ENCODE measurements at regions not wholly inside any gene's neighbourhood (a gene's known extent, or its start where the extent isn't known, plus 50 kb on each side); places are given as distances from the start of the nearest gene placed in this dataset.

DNA sequence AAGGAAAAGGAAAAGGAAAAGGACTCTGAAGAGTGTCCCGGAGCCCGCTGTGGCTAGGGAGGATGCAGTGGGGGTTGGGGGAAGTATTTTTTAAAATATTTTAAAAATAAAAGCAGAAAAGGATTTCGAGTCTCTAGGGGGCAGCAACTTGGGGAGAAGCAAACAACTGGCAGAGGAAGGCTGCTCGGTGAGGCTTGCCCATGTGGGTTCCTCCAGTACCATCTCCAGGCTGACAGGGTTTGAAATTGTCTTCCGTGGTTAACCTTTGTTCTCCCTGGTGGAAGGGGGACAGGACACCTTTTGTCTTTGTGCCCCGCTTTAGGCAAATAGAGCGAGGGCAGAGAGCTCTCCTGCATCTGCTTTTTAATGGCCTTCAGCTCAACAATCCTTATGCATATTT is 60.4 kb upstream of the SNX9 start:
- no peak for DNase-seq (ENCODE audit: extremely low spot score)
- ChIA-PET POLR2A (no interaction called here), CTCF (no interaction called here)
- TF ChIP-seq SUZ12 (IDR thresholded peaks at IDR 0.05) (no peak), NFRKB (IDR thresholded peaks at IDR 0.05) (no peak), LEF1 (IDR thresholded peaks at IDR 0.05; ENCODE audit: borderline replicate concordance) (no peak), FOXK2 (IDR thresholded peaks at IDR 0.05) (no peak), FOXM1 (IDR thresholded peaks at IDR 0.05; ENCODE audit: borderline replicate concordance) (no peak), HDGF (IDR thresholded peaks at IDR 0.05; ENCODE audit: borderline replicate concordance) (no peak), TARDBP (IDR thresholded peaks at IDR 0.05) (no peak), SP1 (IDR thresholded peaks at IDR 0.05) (no peak), FOXA1 (IDR thresholded peaks at IDR 0.05) (no peak), ARNT (IDR thresholded peaks at IDR 0.05) (no peak), BHLHE40 (IDR thresholded peaks at IDR 0.05; ENCODE audit: borderline replicate concordance) (no peak), CTBP1 (IDR thresholded peaks at IDR 0.05; ENCODE audit: borderline replicate concordance) (no peak), L3MBTL2 (conservative IDR thresholded peaks at IDR 0.05) (no peak), ZNF384 (IDR thresholded peaks at IDR 0.05) (no peak), ELF4 (IDR thresholded peaks at IDR 0.05) (no peak)
- TF ChIP-seq, protein P1, sequence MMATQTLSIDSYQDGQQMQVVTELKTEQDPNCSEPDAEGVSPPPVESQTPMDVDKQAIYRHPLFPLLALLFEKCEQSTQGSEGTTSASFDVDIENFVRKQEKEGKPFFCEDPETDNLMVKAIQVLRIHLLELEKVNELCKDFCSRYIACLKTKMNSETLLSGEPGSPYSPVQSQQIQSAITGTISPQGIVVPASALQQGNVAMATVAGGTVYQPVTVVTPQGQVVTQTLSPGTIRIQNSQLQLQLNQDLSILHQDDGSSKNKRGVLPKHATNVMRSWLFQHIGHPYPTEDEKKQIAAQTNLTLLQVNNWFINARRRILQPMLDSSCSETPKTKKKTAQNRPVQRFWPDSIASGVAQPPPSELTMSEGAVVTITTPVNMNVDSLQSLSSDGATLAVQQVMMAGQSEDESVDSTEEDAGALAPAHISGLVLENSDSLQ (IDR thresholded peaks at IDR 0.05): no peak

DNA sequence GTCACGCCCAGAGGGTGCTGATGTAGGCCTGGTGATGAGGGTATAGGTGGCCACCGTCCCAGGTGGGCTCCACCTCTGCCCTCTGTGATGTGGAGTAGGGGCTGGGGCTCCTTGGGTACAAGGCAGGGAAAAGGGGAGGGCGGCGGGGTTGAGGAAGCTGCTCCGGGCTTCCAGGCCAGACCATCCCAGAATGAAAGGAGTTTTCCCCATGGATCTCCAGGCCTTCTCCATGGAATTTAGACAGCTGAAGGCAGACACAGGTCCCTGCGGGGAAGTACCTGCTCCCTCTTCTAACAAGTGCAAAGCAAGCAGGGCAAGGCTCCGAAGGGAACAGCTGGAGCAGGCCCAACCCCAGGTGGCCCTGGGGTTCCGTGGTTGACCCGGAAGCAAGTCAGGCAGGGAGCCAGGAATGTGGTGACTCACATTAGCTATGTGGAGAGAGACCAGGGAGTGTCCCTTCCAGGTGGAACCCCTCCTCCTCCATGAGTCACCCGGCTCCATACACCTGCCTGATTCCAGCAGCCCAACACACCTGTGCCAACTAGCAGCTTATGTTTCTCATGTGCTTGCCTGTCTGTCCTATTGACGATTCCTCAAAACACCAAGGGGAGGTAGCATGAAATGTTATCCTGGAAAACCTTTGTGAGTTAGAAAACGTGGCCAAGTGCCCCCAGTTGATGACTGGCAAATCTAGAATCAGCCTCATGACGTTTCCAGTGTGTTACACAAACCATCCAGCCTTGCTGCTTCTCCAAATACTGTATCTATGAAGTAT is 59.7 kb upstream of the SNX9 start:
- TF ChIP-seq ZNF384 (IDR thresholded peaks at IDR 0.05): no peak
- TF ChIP-seq, protein P1 (IDR thresholded peaks at IDR 0.05): no peak
- TF ChIP-seq L3MBTL2 (conservative IDR thresholded peaks at IDR 0.05): no peak
- TF ChIP-seq FOXK2 (IDR thresholded peaks at IDR 0.05): no peak
- no peak for TF ChIP-seq CTBP1 (IDR thresholded peaks at IDR 0.05; ENCODE audit: borderline replicate concordance)
- TF ChIP-seq LEF1 (IDR thresholded peaks at IDR 0.05; ENCODE audit: borderline replicate concordance): no peak
- TF ChIP-seq ARNT (IDR thresholded peaks at IDR 0.05): no peak
- no peak for TF ChIP-seq FOXM1 (IDR thresholded peaks at IDR 0.05; ENCODE audit: borderline replicate concordance)
- no peak for TF ChIP-seq TARDBP (IDR thresholded peaks at IDR 0.05)
- no peak for TF ChIP-seq HDGF (IDR thresholded peaks at IDR 0.05; ENCODE audit: borderline replicate concordance)
- TF ChIP-seq ELF4 (IDR thresholded peaks at IDR 0.05): no peak
- TF ChIP-seq SUZ12 (IDR thresholded peaks at IDR 0.05): no peak
- no peak for TF ChIP-seq SP1 (IDR thresholded peaks at IDR 0.05)
- no peak for TF ChIP-seq BHLHE40 (IDR thresholded peaks at IDR 0.05; ENCODE audit: borderline replicate concordance)
- no peak for TF ChIP-seq FOXA1 (IDR thresholded peaks at IDR 0.05)
- DNase-seq (ENCODE audit: extremely low spot score): no peak
- CTCF ChIA-PET: interaction anchor here (1.2 kb wide), 1 partner anchor 263 kb away, joined by 3 read pairs; no protein-coding TSS in a partner anchor
- POLR2A ChIA-PET: no interaction called here

GRCh38 chr6:157763904-157764177 is 59.2 kb upstream of the SNX9 start:
- ChIA-PET POLR2A (no interaction called here), CTCF (interaction anchor here (1.2 to 1.3 kb wide), 2 partner anchors 68 to 262 kb away, joined by 3 read pairs; no protein-coding TSS in a partner anchor)
- DNase-seq (ENCODE audit: extremely low spot score): no peak
- TF ChIP-seq, protein P1 (IDR thresholded peaks at IDR 0.05): no peak
- no peak for TF ChIP-seq ZNF384 (IDR thresholded peaks at IDR 0.05)
- TF ChIP-seq NFRKB (IDR thresholded peaks at IDR 0.05): no peak
- no peak for TF ChIP-seq CTBP1 (IDR thresholded peaks at IDR 0.05; ENCODE audit: borderline replicate concordance)
- TF ChIP-seq HDGF (IDR thresholded peaks at IDR 0.05; ENCODE audit: borderline replicate concordance): no peak
- no peak for TF ChIP-seq L3MBTL2 (conservative IDR thresholded peaks at IDR 0.05)
- no peak for TF ChIP-seq LEF1 (IDR thresholded peaks at IDR 0.05; ENCODE audit: borderline replicate concordance)
- no peak for TF ChIP-seq ARNT (IDR thresholded peaks at IDR 0.05)
- no peak for TF ChIP-seq FOXK2 (IDR thresholded peaks at IDR 0.05)
- no peak for TF ChIP-seq FOXM1 (IDR thresholded peaks at IDR 0.05; ENCODE audit: borderline replicate concordance)
- TF ChIP-seq SP1 (IDR thresholded peaks at IDR 0.05): no peak
- TF ChIP-seq ELF4 (IDR thresholded peaks at IDR 0.05): no peak
- TF ChIP-seq TARDBP (IDR thresholded peaks at IDR 0.05): no peak
- no peak for TF ChIP-seq BHLHE40 (IDR thresholded peaks at IDR 0.05; ENCODE audit: borderline replicate concordance)
- TF ChIP-seq FOXA1 (IDR thresholded peaks at IDR 0.05): no peak
- TF ChIP-seq SUZ12 (IDR thresholded peaks at IDR 0.05): no peak

GRCh38 chr6:157764178-157765068 is 58.6 kb upstream of the SNX9 start:
- POLR2A ChIA-PET: no interaction called here

GRCh38 chr6:157766901-157767774 is 55.9 kb upstream of the SNX9 start:
- no peak for DNase-seq (ENCODE audit: extremely low spot score)
- ChIA-PET CTCF (no interaction called here), POLR2A (no interaction called here)
- TF ChIP-seq ELF4 (IDR thresholded peaks at IDR 0.05) (no peak), SP1 (IDR thresholded peaks at IDR 0.05) (no peak), ARNT (IDR thresholded peaks at IDR 0.05) (no peak), FOXA1 (IDR thresholded peaks at IDR 0.05) (no peak), NFRKB (IDR thresholded peaks at IDR 0.05) (no peak), CTBP1 (IDR thresholded peaks at IDR 0.05; ENCODE audit: borderline replicate concordance) (no peak), FOXM1 (IDR thresholded peaks at IDR 0.05; ENCODE audit: borderline replicate concordance) (no peak), SUZ12 (IDR thresholded peaks at IDR 0.05) (no peak), ZNF384 (IDR thresholded peaks at IDR 0.05) (no peak), L3MBTL2 (conservative IDR thresholded peaks at IDR 0.05) (no peak), LEF1 (IDR thresholded peaks at IDR 0.05; ENCODE audit: borderline replicate concordance) (no peak), TARDBP (IDR thresholded peaks at IDR 0.05) (no peak), HDGF (IDR thresholded peaks at IDR 0.05; ENCODE audit: borderline replicate concordance) (no peak), BHLHE40 (IDR thresholded peaks at IDR 0.05; ENCODE audit: borderline replicate concordance) (no peak), FOXK2 (IDR thresholded peaks at IDR 0.05) (no peak)
- TF ChIP-seq, protein P1 (IDR thresholded peaks at IDR 0.05): no peak

More at GRCh38 chr6:157764178-157765068, 58.6 kb upstream of the SNX9 start:
- CTCF ChIA-PET: interaction anchor here (1.2 to 1.3 kb wide), 2 partner anchors 67 to 262 kb away, joined by 3 read pairs; no protein-coding TSS in a partner anchor
- TF ChIP-seq L3MBTL2 (conservative IDR thresholded peaks at IDR 0.05): peak; percentile 75
- no peak for TF ChIP-seq BHLHE40 (IDR thresholded peaks at IDR 0.05; ENCODE audit: borderline replicate concordance)
- peak; percentile 60 for DNase-seq (ENCODE audit: extremely low spot score)
